Cardiac septum (tissue), 1 donor: ENCODE measurements at regions not wholly inside any gene's neighbourhood (a gene's known extent, or its start where the extent isn't known, plus 50 kb on each side); places are given as distances from the start of the nearest gene placed in this dataset.

ENCODE experiments used
- DNase-seq: peaks from one replicate; pipeline ENCODE4 v3.0.0-alpha.2; 2020; ENCODE audit warnings: low spot score
- intact Hi-C: fragments of 100-400 bp; cut with DNase I; formaldehyde crosslinking; loops from one replicate; pipeline ENCODE4 v1.14.0; 2022
- donor health status: DM: no; HTN: no; CAD: no.

DNA sequence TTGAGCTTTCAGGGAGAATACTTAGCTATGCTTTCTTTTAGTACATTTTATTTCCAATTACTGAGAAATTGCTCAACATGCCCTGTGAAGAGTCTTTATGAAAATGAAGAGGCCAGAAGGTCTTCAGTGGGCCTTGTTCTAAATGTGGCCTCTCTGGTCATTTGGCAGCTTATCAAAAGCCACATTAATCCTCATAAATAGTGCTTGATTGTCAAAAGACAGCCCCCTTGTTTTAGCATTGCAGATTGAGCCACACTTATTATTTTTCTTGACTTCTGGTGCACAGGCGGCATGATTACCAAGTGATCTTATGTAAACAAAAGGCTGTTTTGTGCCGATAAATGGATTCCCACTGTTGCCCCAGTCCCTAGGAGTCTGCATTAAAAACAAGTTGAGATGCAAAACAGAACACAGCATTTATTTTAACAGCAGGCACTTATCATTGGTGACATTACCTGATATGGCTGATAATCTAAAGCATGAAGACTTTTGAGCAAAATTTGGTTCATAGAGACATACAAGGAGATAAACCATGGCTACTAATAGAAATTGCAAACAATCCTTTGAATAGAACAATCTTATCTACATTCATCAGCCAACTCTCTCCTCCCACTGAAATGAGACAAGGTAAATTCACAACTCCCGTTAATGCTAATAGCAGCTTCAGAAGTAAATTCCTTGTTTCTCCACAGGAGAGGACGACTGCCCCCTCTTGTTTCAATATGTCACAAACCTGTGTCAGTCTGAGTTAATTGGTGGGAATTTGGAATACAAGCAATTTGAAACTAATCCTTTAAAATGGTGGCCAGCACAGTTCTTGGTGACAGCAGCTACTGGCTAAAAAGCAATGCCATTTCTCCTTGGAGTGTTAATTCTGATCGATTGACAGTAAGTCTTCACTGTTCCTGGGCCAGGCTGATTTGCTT is 194.3 kb downstream of the NSUN3 start:
- intact Hi-C loops: no loop called here
- DNase-seq: no peak

DNA sequence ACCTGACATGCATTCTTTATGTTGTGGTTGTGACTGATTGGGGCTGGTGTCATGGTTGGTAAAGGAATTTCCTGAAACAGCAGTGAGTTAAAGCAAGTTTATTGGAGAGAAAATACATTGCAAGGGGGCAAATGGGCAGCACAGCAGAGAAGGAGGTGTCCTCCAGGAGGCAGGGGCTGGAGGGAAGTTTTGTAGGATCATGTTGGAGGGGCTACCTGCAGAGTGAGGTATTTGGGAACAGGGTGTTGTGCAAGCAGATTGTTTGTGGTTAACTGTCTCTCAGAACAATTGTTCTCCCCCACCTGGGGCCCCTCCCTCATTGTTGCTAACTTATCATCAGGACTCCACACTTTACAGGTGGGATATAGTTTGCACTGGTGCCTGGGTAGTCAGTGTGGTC is 196.0 kb downstream of the NSUN3 start:
- intact Hi-C loops: no loop called here
- DNase-seq: no peak

DNA sequence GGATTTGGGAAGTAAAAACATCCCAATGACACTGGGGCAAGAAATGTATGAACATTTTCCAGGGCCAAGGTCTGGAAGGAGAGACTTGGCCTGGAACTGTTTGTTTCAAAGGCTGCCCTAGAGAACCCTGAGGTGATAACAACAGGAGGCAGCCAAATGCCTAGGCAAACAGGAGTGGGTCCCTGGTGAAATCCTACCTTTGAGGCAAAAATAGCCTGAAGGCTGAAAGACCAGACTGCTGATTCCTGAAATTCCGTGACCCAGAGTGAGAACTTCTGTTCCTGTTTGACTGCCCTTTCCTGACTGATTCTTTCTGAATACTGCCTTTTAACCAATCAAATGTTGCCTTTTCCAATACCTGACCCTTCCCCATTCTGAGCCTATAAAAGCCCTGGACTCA is 196.4 kb downstream of the NSUN3 start:
- intact Hi-C loops: no loop called here
- no peak for DNase-seq

DNA sequence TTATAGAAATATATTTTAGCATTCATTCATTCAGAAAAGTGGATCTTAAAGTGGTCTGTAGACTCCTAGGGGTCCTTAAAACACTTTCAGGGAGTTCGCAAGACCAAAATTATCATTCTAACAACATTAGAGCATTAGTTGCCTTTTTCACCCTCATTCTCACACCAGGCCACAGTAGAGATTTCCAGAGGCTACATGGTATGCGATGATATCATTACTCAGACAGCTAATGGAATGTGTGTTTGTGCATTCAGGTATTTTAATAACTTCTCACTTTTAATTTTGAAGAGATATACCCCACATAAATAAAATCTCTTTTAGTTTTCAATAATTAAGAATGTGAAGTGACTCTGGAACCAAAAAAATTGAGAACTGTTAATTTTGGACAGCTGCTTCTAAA is 206.9 kb downstream of the NSUN3 start:
- no peak for DNase-seq
- intact Hi-C loops: no loop called here

DNA sequence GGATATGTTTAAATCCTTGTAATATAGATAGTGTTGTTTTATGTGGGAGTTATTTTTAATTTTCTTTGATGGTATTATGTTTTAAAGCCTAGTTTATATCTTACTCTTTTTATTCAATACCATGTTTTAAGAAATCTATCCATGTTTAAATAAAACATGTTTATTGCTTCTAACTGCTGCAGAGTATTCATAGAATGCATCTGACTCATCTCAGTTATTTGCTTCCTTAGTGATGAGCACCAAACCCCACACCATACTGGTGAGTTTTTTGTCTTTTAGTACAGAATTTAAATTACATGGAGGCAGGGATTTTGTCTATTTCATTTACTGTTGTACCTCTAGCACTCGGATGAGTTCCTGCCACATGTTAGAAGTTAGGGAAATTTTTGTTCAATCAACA is 209.2 kb downstream of the NSUN3 start:
- no peak for DNase-seq
- intact Hi-C loops: no loop called here

DNA sequence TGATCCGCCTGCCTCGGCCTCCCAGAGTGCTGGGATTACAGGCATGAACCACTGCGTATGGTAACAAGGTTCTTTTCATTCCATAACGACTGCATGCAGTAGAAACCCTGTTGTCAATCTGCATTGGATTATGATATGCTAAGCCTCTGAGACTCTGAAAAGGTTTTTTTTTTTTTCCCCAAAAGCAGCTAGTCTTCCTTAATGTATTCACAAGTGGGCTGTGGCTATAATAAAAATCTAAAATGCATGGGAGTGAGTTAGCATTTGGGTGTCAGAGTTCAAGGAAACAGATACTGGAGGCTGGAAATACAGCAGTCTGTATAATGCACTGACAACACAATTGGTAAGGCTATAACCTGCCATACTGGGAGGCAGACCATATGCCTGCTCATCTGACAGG is 218.1 kb downstream of the NSUN3 start:
- no peak for DNase-seq
- intact Hi-C loops: no loop called here

DNA sequence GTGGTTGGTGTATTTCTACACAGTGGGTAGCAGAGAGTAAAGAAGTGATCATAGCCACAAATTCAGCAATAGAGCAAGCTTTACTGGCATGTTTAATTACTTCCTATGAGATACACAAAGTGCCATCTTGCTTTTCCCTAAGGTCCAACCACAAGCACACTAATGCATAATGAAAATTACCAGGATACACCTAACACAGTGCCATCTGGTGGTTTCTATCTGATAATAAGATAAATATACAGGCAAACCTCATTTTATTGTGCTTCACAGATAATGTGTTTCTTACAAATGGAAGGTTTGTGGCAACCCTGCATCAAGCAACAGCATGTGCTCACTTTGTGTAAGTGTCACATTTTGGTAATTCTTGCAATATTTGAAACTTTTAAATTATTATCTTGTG is 223.0 kb downstream of the NSUN3 start:
- no peak for DNase-seq
- intact Hi-C loops: no loop called here

DNA sequence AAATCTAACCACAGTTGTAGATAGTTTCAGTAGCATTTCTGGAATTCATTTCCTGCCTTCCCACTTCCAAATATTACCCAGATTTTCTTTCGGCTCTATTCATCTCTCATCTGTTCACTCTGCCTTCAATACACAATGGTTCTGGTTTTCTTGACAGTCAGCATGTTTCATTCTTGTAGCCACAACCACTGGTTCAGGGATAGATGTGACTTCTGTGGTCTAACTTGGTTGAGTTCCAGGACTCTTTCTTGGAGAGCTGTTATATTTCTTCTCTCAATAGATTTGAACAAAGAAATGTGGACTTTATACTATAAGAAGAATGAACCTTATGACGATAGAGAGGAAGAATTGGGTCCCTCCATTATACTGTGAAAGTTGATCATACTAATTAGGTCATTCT is 228.8 kb downstream of the NSUN3 start:
- intact Hi-C loops: no loop called here
- DNase-seq: no peak

DNA sequence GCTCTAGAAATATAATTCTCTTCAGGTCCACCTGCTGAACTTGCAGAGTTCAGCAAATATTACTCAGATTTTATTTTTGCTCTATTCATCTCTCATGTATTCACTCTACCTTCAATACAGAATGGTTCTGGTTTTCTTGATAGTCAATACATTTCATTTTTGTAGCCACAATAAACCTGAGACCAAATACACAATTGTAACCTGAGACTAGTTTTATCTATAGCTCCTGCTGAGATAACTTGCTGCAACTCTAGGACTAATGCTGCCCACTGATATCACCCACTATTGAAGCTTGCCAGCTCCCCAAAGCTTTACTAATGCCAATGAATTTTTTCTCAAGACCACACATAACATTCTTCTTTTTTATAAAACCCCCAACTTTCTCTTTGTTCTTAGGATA is 229.3 kb downstream of the NSUN3 start:
- DNase-seq: no peak
- intact Hi-C loops: no loop called here

DNA sequence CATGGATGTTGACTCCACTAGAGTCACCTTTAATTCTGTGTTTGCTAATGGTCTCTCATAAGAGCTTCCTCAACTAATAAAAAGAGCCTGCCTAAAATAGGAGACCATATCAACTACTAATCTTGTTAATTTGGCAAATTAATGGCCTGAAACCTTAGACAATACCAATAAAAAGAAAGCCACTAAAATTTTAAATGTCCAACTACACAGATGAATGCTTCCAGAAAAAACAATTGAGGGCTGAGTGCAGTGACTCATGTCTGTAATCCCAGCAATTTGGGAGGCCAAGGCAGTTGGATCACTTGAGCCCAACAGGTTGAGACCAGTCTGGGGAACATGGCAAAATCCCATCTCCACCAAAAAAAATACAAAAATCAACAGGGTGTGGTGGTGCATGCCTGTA is 230.9 kb downstream of the NSUN3 start:
- DNase-seq: no peak
- intact Hi-C loops: no loop called here

DNA sequence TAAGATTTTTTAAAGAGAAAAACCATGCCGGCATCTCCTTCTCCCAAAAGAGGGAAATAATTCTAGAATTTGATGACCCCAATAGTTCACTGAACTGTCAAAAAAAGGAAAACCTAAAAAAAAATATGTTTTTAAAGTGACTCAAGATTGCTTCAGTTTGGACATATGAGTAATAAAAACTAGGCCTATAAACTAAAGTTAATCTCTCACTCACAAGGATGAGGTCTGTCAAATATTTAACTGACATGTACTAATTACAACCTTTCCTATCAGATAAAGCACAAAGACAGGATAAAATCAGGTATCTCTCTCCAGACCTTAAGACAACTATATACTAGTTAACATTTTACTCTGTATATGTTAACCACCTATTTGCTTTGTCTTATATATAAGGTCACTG is 231.9 kb downstream of the NSUN3 start:
- no peak for DNase-seq
- intact Hi-C loops: no loop called here

DNA sequence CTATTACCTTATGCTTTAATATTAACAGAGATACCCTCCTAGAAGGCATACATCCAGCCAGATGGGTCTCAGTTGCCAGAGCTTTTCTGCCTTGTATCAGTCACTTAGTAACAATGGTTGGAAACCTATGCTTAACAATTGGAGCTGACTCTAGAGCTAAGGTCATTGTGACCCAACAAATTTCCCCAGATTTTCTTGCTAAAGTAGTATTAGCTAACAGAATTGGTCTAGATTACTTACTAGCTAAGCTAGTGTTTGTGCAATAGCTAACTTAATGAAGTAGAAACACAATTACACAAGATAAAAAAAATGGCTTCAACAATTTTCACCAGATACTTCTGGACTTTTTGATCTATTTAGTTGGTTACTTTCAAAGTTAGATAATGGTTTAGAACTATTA is 236.9 kb downstream of the NSUN3 start:
- intact Hi-C loops: no loop called here
- no peak for DNase-seq

DNA sequence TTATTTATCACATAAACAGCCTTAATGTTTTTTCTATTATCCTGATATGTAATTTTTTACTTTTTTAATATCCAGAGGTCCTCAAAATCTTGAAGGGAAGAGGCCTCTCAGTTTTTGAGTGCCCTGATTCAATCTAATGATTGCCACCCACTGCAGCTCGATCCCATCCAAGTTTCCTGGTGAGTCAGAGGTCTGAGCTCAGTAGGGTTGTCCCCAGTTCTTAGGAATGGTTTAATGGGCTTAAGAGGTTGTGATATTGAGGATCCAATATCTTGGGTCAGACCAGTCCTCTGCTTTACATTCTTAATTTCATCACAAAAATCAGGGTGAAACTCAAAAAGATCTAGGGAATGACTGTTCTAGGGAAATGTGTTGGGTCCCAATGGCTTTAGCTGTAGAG is 238.5 kb downstream of the NSUN3 start:
- intact Hi-C loops: no loop called here
- DNase-seq: no peak

DNA sequence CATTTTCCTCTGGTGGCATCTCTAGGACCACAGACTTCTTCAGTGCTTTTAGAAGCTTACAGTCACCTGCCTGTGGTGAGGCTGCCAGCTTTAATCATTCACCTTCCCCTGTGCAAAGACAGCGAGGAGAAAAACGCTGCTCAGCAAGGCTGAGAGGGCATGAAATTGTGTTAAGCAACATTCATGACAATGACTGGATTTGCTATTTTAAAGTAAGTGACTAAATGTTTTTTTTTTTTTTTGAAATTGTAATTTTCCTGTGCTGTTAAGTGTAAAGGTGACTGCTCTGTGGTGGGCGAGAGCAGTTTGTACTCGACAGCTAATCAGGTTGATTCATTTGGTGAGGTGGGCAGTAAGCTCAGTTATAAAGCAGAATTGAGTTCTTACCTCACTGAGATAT is 240.4 kb downstream of the NSUN3 start:
- no peak for DNase-seq
- intact Hi-C loops: no loop called here

DNA sequence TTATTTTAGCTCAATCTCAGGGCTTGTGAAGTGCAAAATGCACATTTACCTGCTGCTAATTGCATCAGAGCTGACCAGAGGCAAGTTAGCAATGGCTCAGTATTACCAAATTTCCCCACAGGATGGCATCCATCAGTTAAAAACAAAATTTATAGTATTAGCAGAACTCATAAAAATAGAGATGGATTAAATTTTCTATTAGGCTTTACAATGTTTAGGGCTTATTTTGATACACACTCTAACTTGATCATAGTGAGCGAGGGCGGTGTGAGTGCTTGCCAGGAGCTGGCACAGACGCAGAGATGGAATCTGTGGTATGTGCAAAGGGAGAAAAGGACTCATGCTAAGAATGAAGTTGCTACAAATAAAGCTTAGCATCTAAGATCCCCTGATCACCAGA is 241.0 kb downstream of the NSUN3 start:
- intact Hi-C loops: no loop called here
- DNase-seq: no peak

DNA sequence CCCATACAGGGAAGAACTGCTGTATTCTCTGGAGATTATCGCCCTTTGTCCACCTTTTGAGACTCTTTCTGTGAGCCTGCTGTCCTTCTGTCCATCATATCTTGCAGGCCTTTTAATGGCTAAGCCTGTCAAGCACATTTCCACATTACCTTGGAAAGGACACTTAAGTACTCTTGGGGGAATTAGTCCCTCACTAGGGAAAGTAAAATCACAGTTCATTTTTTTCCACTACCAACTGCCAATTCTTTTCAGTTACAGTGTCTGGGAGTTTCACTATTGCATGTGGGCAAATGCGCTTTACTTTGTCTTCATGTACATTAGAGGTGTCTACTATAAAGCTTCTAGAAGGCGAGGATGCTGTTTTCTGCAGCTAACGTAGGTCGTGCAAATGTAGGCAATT is 242.1 kb downstream of the NSUN3 start:
- intact Hi-C loops: no loop called here
- DNase-seq: no peak

DNA sequence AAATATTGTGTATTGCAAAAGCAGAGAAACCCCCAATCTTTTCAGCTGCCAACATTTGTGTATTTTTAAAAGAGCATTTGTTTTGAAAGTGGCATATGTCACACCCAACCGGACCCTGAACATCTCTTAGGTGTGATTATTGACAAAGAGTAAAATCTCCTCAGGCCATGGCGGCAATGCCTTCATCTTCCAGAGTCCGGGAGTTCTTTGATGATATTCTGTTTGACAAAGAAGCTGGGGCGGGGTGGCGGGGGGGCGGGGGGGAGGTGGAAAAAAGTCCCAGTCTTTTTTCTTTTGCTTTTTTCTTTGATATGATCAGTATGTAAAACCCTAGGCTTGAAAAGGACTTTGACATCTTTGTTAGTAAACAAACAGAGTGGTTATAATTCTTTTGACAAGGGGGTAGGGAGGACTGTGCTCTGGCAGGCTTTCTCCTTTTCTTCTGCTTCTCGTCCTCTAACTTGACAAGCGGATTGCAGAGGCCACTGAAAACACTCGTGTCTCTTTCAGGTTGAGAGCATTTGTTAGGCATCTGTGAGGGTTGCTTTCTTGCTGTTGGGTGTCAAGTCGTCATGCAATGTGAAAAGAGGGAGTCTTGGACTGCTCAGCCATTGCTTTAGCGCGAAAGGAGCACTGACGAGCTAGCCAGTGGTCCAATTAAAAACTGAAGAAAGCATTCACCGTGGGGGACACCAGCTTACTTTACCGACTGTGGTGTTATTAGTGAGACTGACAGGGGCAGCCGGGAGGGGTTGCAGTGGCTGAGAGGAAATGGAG is 243.2 kb downstream of the NSUN3 start:
- intact Hi-C loops: no loop called here
- no peak for DNase-seq

DNA sequence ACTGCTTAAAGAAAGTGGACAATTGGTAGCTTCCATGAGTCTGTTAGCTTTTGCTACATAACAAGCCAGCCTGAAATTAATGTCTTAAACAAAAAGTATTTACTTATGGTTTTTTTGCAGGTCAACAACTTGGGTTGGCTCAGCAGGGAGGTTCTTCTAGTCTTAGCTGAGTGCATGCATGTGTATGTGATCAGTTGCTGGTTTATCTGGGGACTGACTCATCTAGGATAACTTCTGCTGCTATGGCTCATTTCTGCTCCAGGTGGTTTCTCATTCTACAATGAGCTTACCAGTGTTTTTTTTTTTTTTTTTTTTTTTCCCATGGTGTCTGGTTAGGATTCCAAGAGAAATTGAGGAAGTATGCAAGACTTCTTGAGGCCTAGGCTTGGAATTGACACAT is 244.7 kb downstream of the NSUN3 start:
- intact Hi-C loops: no loop called here
- DNase-seq: no peak

DNA sequence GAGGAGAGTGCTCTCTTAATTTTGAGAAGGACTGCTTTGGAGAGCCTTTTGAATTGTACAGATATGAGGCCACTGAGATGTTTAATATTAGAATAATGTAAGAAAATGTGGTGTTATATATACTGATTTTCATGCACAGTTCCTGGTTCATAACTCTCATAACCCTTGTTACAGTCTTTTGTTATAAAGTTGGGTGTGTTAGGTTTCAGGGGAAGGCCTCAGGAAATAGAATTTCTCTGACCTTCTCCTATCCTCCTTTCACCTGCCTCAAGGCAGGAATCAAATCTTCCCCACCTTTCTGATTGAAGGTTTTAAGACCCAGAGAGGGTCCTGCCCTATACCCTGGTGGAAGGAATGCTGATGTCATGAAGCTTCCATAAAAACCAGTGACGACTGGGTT is 245.9 kb downstream of the NSUN3 start:
- DNase-seq: no peak
- intact Hi-C loops: no loop called here

DNA sequence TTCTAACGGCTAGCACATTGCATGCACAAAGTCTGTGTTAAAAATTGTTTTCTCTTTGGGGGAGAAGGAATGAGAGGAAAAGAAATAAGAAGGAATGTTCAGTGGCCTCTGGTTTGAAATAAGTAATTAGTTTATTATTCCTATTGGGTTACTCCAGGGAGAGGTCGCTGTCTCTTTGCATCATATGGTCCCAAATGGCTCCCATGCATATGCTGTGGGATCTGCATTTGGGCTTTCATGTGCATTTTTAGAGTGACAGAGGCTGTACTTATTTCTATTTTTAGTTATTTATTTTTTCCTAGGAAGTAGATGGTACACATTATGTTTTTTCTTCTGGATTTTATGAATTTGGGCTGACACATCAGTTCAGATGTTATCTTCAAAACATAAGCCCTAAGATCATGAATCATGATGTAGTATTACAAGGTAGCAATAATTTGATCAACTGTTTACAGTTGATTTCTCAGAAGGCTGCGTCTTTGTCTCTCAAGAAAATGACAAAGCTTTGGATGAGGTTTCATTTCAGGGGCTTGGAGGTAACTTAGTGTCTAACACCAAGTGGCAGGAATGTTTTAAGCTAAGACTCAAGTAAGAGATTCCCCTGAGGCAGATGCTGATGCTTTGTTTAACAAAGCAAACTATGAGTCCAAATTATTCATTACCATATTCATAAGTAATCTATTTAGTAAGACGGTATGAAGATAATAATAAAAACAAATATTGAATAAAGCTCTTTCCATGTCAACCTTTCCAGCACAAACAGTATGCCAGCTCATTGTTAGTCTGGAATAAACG is 247.7 kb downstream of the NSUN3 start:
- DNase-seq: no peak
- intact Hi-C loops: no loop called here
